ENCODE measurements at regions not wholly inside any gene's neighbourhood (a gene's known extent, or its start where the extent isn't known, plus 50 kb on each side); places are given as distances from the start of the nearest gene placed in this dataset.

DNA sequence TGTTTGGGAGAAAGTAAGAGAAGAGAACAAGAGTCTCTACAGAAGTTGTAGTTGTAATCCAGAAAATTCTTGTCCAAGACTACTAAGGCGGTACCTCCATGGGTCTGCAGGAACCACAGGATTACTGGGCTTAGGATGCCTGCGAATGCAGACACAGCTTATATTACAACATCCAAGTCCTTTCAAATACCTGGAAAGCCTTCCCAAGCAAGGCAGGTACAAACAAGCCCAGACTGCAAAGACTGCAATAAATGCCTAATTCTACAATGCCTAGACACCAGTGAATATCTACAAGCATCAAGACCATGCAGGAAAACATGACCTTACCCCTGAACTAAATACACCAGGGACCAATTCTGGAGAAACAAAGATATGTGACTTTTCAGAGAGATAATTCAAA, 178.2 kb downstream of the ARL4A start:
- no peaks in the 10 kb centered on the region for H3K9me3 ChIP-seq (ENCODE audit: control insufficient read depth, insufficient read depth, low read length)
- no peaks in the 10 kb centered on the region for H3K36me3 ChIP-seq (ENCODE audit: control insufficient read depth, insufficient read depth, low read length)
- H3K4me1 ChIP-seq (ENCODE audit: control insufficient read depth, insufficient read depth, low read length): no peaks in the 10 kb centered on the region
- no peaks in the 10 kb centered on the region for H3K27me3 ChIP-seq (ENCODE audit: control insufficient read depth, insufficient read depth, low read length)
- no peak overlapping the region for H3K4me3 ChIP-seq (ENCODE audit: low read depth, low read length)
- H3K9ac ChIP-seq (ENCODE audit: low read depth, low read length): no peak overlapping the region

GRCh38 chr7:12866207-12866606, 178.8 kb downstream of the ARL4A start:
- Histone ChIP-seq H3K36me3 (ENCODE audit: control insufficient read depth, insufficient read depth, low read length) (no peaks in the 10 kb centered on the region), H3K9me3 (ENCODE audit: control insufficient read depth, insufficient read depth, low read length) (no peaks in the 10 kb centered on the region), H3K9ac (ENCODE audit: low read depth, low read length) (no peak overlapping the region), H3K4me3 (ENCODE audit: low read depth, low read length) (no peak overlapping the region), H3K27me3 (ENCODE audit: control insufficient read depth, insufficient read depth, low read length) (no peaks in the 10 kb centered on the region), H3K4me1 (ENCODE audit: control insufficient read depth, insufficient read depth, low read length) (no peaks in the 10 kb centered on the region)

GRCh38 chr7:12868027-12868426, 180.6 kb downstream of the ARL4A start:
- Histone ChIP-seq H3K4me3 (ENCODE audit: low read depth, low read length) (no peak overlapping the region), H3K9ac (ENCODE audit: low read depth, low read length) (no peak overlapping the region), H3K9me3 (ENCODE audit: control insufficient read depth, insufficient read depth, low read length) (no peaks in the 10 kb centered on the region), H3K36me3 (ENCODE audit: control insufficient read depth, insufficient read depth, low read length) (no peaks in the 10 kb centered on the region), H3K4me1 (ENCODE audit: control insufficient read depth, insufficient read depth, low read length) (no peaks in the 10 kb centered on the region), H3K27me3 (ENCODE audit: control insufficient read depth, insufficient read depth, low read length) (no peaks in the 10 kb centered on the region)

DNA sequence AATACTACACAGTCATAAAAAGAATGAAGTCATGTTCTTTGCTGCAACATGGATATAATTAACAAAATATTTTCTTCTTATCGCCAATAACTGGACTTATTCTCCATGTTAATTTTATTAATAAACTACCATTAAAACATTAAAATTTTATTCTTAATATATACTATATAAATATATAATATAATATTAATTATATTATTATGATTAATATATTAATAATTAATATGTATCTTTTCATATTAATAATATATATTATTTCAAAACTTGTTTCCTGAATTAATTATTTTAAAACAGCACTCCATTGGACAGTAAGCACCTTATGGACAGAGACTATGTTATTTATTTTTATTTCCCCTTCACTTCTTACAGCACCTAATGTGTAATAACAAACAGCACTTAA, 182.8 kb downstream of the ARL4A start:
- H3K9me3 ChIP-seq (ENCODE audit: control insufficient read depth, insufficient read depth, low read length): no peaks in the 10 kb centered on the region
- H3K4me3 ChIP-seq (ENCODE audit: low read depth, low read length): no peak overlapping the region
- no peak overlapping the region for H3K9ac ChIP-seq (ENCODE audit: low read depth, low read length)
- H3K27me3 ChIP-seq (ENCODE audit: control insufficient read depth, insufficient read depth, low read length): no peaks in the 10 kb centered on the region
- H3K36me3 ChIP-seq (ENCODE audit: control insufficient read depth, insufficient read depth, low read length): no peaks in the 10 kb centered on the region
- no peaks in the 10 kb centered on the region for H3K4me1 ChIP-seq (ENCODE audit: control insufficient read depth, insufficient read depth, low read length)

DNA sequence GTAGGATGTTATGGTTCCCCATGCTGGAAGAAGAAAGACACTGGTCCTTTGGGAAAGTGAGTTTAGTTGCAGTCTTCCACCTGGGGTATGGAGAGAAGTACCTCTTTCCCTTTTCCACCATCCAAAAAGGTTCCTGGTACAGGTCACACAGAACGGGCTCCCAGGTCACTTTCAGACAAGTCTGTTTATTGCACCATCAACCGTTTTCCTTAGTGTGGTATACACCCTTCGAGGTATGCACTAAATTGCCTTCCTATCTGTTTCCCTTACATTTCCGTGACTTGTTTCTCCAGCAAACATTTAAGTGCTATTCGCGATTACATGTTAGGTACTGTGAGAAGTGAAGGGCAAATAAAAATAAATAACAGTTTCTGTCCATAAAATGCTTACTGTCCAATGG, 185.1 kb downstream of the ARL4A start:
- Histone ChIP-seq H3K4me1 (ENCODE audit: control insufficient read depth, insufficient read depth, low read length) (no peaks in the 10 kb centered on the region), H3K4me3 (ENCODE audit: low read depth, low read length) (no peak overlapping the region), H3K27me3 (ENCODE audit: control insufficient read depth, insufficient read depth, low read length) (no peaks in the 10 kb centered on the region), H3K36me3 (ENCODE audit: control insufficient read depth, insufficient read depth, low read length) (no peaks in the 10 kb centered on the region), H3K9me3 (ENCODE audit: control insufficient read depth, insufficient read depth, low read length) (no peaks in the 10 kb centered on the region), H3K9ac (ENCODE audit: low read depth, low read length) (no peak overlapping the region)

GRCh38 chr7:12873571-12873970, 186.1 kb downstream of the ARL4A start:
- Histone ChIP-seq H3K36me3 (ENCODE audit: control insufficient read depth, insufficient read depth, low read length) (no peaks in the 10 kb centered on the region), H3K9me3 (ENCODE audit: control insufficient read depth, insufficient read depth, low read length) (no peaks in the 10 kb centered on the region), H3K4me3 (ENCODE audit: low read depth, low read length) (no peak overlapping the region), H3K27me3 (ENCODE audit: control insufficient read depth, insufficient read depth, low read length) (no peaks in the 10 kb centered on the region), H3K9ac (ENCODE audit: low read depth, low read length) (no peak overlapping the region), H3K4me1 (ENCODE audit: control insufficient read depth, insufficient read depth, low read length) (no peaks in the 10 kb centered on the region)

DNA sequence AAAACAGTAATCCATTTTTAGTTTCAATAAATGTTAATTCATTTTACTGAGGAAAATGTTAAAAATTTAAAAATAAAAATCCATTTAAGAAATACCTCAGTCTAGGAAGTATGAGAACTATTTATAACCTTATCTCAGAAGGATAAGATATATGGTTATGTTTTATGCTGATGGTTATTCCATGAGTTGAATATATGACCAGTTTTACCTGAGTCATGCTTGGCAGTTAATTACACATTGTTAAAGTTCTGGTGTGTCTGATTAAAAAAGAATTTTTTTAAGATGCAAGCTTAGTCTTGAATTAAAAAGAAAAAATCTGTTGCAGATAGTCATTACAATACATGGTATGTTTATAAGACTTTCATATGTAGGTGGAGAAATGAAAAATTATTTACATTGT, 191.7 kb downstream of the ARL4A start:
- Histone ChIP-seq H3K27me3 (ENCODE audit: control insufficient read depth, insufficient read depth, low read length) (no peaks in the 10 kb centered on the region), H3K36me3 (ENCODE audit: control insufficient read depth, insufficient read depth, low read length) (no peaks in the 10 kb centered on the region), H3K9ac (ENCODE audit: low read depth, low read length) (no peak overlapping the region), H3K9me3 (ENCODE audit: control insufficient read depth, insufficient read depth, low read length) (no peaks in the 10 kb centered on the region), H3K4me3 (ENCODE audit: low read depth, low read length) (no peak overlapping the region), H3K4me1 (ENCODE audit: control insufficient read depth, insufficient read depth, low read length) (no peaks in the 10 kb centered on the region)

- Histone ChIP-seq H3K9me3 (ENCODE audit: control insufficient read depth, insufficient read depth, low read length) (no peaks in the 10 kb centered on the region), H3K4me1 (ENCODE audit: control insufficient read depth, insufficient read depth, low read length) (no peaks in the 10 kb centered on the region), H3K9ac (ENCODE audit: low read depth, low read length) (no peak overlapping the region), H3K4me3 (ENCODE audit: low read depth, low read length) (no peak overlapping the region), H3K27me3 (ENCODE audit: control insufficient read depth, insufficient read depth, low read length) (no peaks in the 10 kb centered on the region), H3K36me3 (ENCODE audit: control insufficient read depth, insufficient read depth, low read length) (no peaks in the 10 kb centered on the region)
These were observed 194.3 kb downstream of the ARL4A start for GRCh38 chr7:12881712-12882111.

DNA sequence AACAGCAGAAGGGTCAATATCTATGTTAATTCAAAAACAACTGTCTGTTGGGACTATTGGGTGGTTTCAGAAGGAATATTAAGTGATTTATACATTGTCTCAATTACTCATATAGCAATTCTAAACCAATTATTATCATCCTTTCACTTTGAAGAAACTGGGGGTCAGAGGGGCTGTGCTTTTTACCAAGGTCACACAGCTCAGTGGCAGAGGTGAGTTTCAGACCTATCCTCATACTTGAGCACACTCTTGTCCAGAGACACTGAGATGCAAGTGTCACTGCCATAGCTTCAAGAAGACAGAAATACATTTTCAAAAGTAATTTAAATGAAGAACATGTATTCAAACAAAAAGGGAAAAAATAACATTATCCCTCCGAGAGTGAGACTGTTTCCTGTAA, 195.3 kb downstream of the ARL4A start:
- no peaks in the 10 kb centered on the region for H3K9me3 ChIP-seq (ENCODE audit: control insufficient read depth, insufficient read depth, low read length)
- H3K27me3 ChIP-seq (ENCODE audit: control insufficient read depth, insufficient read depth, low read length): no peaks in the 10 kb centered on the region
- no peaks in the 10 kb centered on the region for H3K4me1 ChIP-seq (ENCODE audit: control insufficient read depth, insufficient read depth, low read length)
- H3K4me3 ChIP-seq (ENCODE audit: low read depth, low read length): no peak overlapping the region
- no peak overlapping the region for H3K9ac ChIP-seq (ENCODE audit: low read depth, low read length)
- no peaks in the 10 kb centered on the region for H3K36me3 ChIP-seq (ENCODE audit: control insufficient read depth, insufficient read depth, low read length)

- H3K4me3 ChIP-seq (ENCODE audit: low read depth, low read length): no peak overlapping the region
- no peaks in the 10 kb centered on the region for H3K27me3 ChIP-seq (ENCODE audit: control insufficient read depth, insufficient read depth, low read length)
- no peaks in the 10 kb centered on the region for H3K9me3 ChIP-seq (ENCODE audit: control insufficient read depth, insufficient read depth, low read length)
- H3K36me3 ChIP-seq (ENCODE audit: control insufficient read depth, insufficient read depth, low read length): no peaks in the 10 kb centered on the region
- no peaks in the 10 kb centered on the region for H3K4me1 ChIP-seq (ENCODE audit: control insufficient read depth, insufficient read depth, low read length)
- H3K9ac ChIP-seq (ENCODE audit: low read depth, low read length): no peak overlapping the region
These were observed 196.6 kb downstream of the ARL4A start for GRCh38 chr7:12884033-12884432.

DNA sequence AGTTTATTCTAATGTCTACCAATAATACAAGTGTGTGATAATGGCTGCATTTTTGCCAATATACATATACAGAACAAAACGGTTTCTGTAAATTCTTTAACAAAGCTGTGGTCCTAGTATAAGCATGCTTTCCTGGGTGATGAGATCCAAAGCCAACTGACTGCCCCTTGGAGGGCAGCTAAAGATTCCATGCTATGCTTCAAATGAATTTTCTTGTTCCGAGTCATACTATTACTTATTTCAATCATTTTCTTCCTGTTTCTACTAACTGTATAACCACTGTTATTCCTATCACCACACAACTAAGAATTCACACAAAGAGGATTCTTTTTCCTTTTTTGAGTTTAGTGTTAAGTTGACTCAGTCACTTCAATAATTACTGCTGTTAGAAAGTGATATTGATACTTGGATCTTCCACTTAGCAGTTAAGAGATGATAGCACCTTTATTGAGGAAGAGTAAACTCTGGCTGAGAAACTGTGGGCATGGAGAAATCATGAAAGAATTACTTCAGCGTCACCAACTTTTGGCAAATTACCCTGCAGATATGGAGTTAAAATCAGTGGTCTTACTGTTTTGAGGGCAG, 197.5 kb downstream of the ARL4A start:
- Histone ChIP-seq H3K4me1 (ENCODE audit: control insufficient read depth, insufficient read depth, low read length) (no peaks in the 10 kb centered on the region), H3K4me3 (ENCODE audit: low read depth, low read length) (no peak overlapping the region), H3K36me3 (ENCODE audit: control insufficient read depth, insufficient read depth, low read length) (no peaks in the 10 kb centered on the region), H3K9ac (ENCODE audit: low read depth, low read length) (no peak overlapping the region), H3K9me3 (ENCODE audit: control insufficient read depth, insufficient read depth, low read length) (no peaks in the 10 kb centered on the region), H3K27me3 (ENCODE audit: control insufficient read depth, insufficient read depth, low read length) (no peaks in the 10 kb centered on the region)

- H3K9me3 ChIP-seq (ENCODE audit: control insufficient read depth, insufficient read depth, low read length): no peaks in the 10 kb centered on the region
- H3K9ac ChIP-seq (ENCODE audit: low read depth, low read length): no peak overlapping the region
- H3K4me1 ChIP-seq (ENCODE audit: control insufficient read depth, insufficient read depth, low read length): no peaks in the 10 kb centered on the region
- H3K36me3 ChIP-seq (ENCODE audit: control insufficient read depth, insufficient read depth, low read length): no peaks in the 10 kb centered on the region
- no peaks in the 10 kb centered on the region for H3K27me3 ChIP-seq (ENCODE audit: control insufficient read depth, insufficient read depth, low read length)
- no peak overlapping the region for H3K4me3 ChIP-seq (ENCODE audit: low read depth, low read length)
These were observed 201.3 kb downstream of the ARL4A start for GRCh38 chr7:12888717-12889116.

- Histone ChIP-seq H3K27me3 (ENCODE audit: control insufficient read depth, insufficient read depth, low read length) (no peaks in the 10 kb centered on the region), H3K9me3 (ENCODE audit: control insufficient read depth, insufficient read depth, low read length) (no peaks in the 10 kb centered on the region), H3K4me1 (ENCODE audit: control insufficient read depth, insufficient read depth, low read length) (no peaks in the 10 kb centered on the region), H3K36me3 (ENCODE audit: control insufficient read depth, insufficient read depth, low read length) (no peaks in the 10 kb centered on the region), H3K9ac (ENCODE audit: low read depth, low read length) (no peak overlapping the region), H3K4me3 (ENCODE audit: low read depth, low read length) (no peak overlapping the region)
These were observed 202.0 kb downstream of the ARL4A start for GRCh38 chr7:12889391-12889790.

Measured in iPS-15b (cell line).